OCI-LY7 (cell line): ENCODE measurements at regions not wholly inside any gene's neighbourhood (a gene's known extent, or its start where the extent isn't known, plus 50 kb on each side); places are given as distances from the start of the nearest gene placed in this dataset.

Experiments
- BruUV-seq: library from RNA; stranded (reverse); fragments of 400-500 nt; replicated peaks from 2 replicates; lab custom pipeline; 2021; lab: Mats Ljungman, UMichigan
- CTCF ChIA-PET: fragments of 300-600 bp; sonication (Branson Sonifier 250); formaldehyde crosslinking; loops from one replicate; lab custom pipeline; 2022; ENCODE audit warnings: antibody characterized with exemption; ENCODE audit not compliant: unreplicated experiment; lab: Charles Lee
- POLR2A ChIA-PET: fragments of 300-600 bp; sonication (Branson Sonifier 250); formaldehyde crosslinking; loops from one replicate; lab custom pipeline; 2022; ENCODE audit warnings: antibody characterized with exemption; lab: Charles Lee
- DNase-seq: peaks from one replicate; pipeline ENCODE4 v3.0.0-alpha.2; 2015; ENCODE audit warnings: low spot score
- H2AFZ ChIP-seq: fragments of 200-600 bp; sonication (generic), shearing (Covaris generic); 2 replicates; pipeline ENCODE4 v1.6.1; 2014; ENCODE audit warnings: mild to moderate bottlenecking, antibody characterized with exemption, low read length, moderate library complexity
- H3K27ac ChIP-seq: fragments of 200-600 bp; sonication (generic); 2 replicates; pipeline ENCODE4 v1.5.1; 2014; ENCODE audit warnings: mixed run types, low read depth, mild to moderate bottlenecking, moderate library complexity, low read length, inconsistent platforms; ENCODE audit not compliant: poor library complexity, severe bottlenecking
- H3K36me3 ChIP-seq: fragments of 200-600 bp; sonication (generic); 2 replicates; pipeline ENCODE4 v1.6.1; 2014; ENCODE audit warnings: mild to moderate bottlenecking, antibody characterized with exemption, low read length, moderate library complexity, mixed read lengths; ENCODE audit not compliant: insufficient read depth
- H3K4me1 ChIP-seq: fragments of 200-600 bp; sonication (generic); 2 replicates; pipeline ENCODE4 v1.5.1; 2014; ENCODE audit warnings: mild to moderate bottlenecking, low read length; ENCODE audit not compliant: insufficient read depth, poor library complexity, severe bottlenecking
- H3K4me2 ChIP-seq: fragments of 200-600 bp; sonication (generic); 2 replicates; pipeline ENCODE4 v1.6.1; 2014; ENCODE audit warnings: mild to moderate bottlenecking, low read length
- H3K4me3 ChIP-seq: fragments of 200-600 bp; sonication (generic); 2 replicates; pipeline ENCODE4 v1.5.1; 2014; ENCODE audit warnings: mild to moderate bottlenecking, low read depth, low read length; ENCODE audit not compliant: poor library complexity, severe bottlenecking
- H3K79me2 ChIP-seq: fragments of 200-600 bp; sonication (generic); 2 replicates; pipeline ENCODE4 v1.6.1; 2016; ENCODE audit warnings: low read depth, mild to moderate bottlenecking, low read length, moderate library complexity, mixed read lengths; ENCODE audit not compliant: insufficient read depth
- H3K9me2 ChIP-seq: fragments of 200-600 bp; sonication (generic); 2 replicates; pipeline ENCODE4 v1.6.1; 2016; ENCODE audit warnings: mild to moderate bottlenecking, low read length, mixed read lengths; ENCODE audit not compliant: insufficient read depth
- H3K9me3 ChIP-seq: fragments of 200-600 bp; sonication (generic); 2 replicates; pipeline ENCODE4 v1.6.1; 2014; ENCODE audit warnings: mild to moderate bottlenecking, mixed run types, low read length, mixed read lengths
- H4K20me1 ChIP-seq: fragments of 200-600 bp; sonication (generic); 2 replicates; pipeline ENCODE4 v1.6.1; 2014; ENCODE audit warnings: mild to moderate bottlenecking, antibody characterized with exemption, low read length, moderate library complexity, mixed read lengths; ENCODE audit not compliant: insufficient read depth
- CTCF ChIP-seq: fragments of 200-600 bp; sonication (generic); conservative IDR thresholded peaks from 2 replicates; pipeline ENCODE4 v1.5.1; 2014; ENCODE audit warnings: mild to moderate bottlenecking, antibody characterized with exemption, low read length, moderate library complexity, mixed read lengths
- EZH2phosphoT487 ChIP-seq: fragments of 200-600 bp; sonication (generic); IDR thresholded peaks from 2 replicates; pipeline ENCODE4 v1.6.1; 2018; ENCODE audit warnings: low read depth, borderline replicate concordance, mild to moderate bottlenecking, mixed run types, antibody characterized with exemption, low read length, moderate library complexity, mixed read lengths
- intact Hi-C: fragments of 100-400 bp; cut with micrococcal nuclease; formaldehyde crosslinking; loops from one replicate; pipeline ENCODE4 v1.10.0; 2022; ENCODE audit not compliant: unreplicated experiment

GRCh38 chr2:7765236-7765635 lies 848.0 kb downstream of the RNF144A start:
- CTCF ChIA-PET = no interaction called here
- POLR2A ChIA-PET = interaction anchor here (0.6 to 1.8 kb wide), 3 partner anchors 8 to 63 kb away, joined by 4 to 8 read pairs (median 4); no protein-coding TSS in a partner anchor

GRCh38 chr2:7766088-7766722 lies 849.0 kb downstream of the RNF144A start:
- Histone ChIP-seq H3K4me2 (no peak overlapping the region), H2AFZ (no peak overlapping the region), H3K4me3 (no peak overlapping the region), H4K20me1 (no peaks in the 10 kb centered on the region), H3K27ac (no peak overlapping the region), H3K9me3 (peaks cover 33% of the 10 kb centered on the region), H3K9me2 (no peaks in the 10 kb centered on the region; the same call in 1 of the 2 replicates), H3K4me1 (no peaks in the 10 kb centered on the region), H3K79me2 (no peaks in the 10 kb centered on the region), H3K36me3 (no peaks in the 10 kb centered on the region)
- DNase-seq = no peak
- BruUV-seq = no TSS peak
- CTCF ChIA-PET = no interaction called here
- TF ChIP-seq CTCF (no peak), EZH2phosphoT487 (no peak)
- POLR2A ChIA-PET = interaction anchor here (0.7 to 1.2 kb wide), 3 partner anchors 22 to 105 kb away, joined by 3 to 4 read pairs (median 3); no protein-coding TSS in a partner anchor
- intact Hi-C loops = no loop called here

More at GRCh38 chr2:7765236-7765635, 848.0 kb downstream of the RNF144A start:
- Histone ChIP-seq H3K9me3 (peaks cover 33% of the 10 kb centered on the region), H3K4me1 (no peaks in the 10 kb centered on the region), H3K9me2 (no peaks in the 10 kb centered on the region; the same call in 1 of the 2 replicates), H4K20me1 (no peaks in the 10 kb centered on the region), H2AFZ (no peak overlapping the region), H3K4me2 (no peak overlapping the region), H3K79me2 (no peaks in the 10 kb centered on the region), H3K4me3 (no peak overlapping the region), H3K36me3 (no peaks in the 10 kb centered on the region), H3K27ac (no peak overlapping the region)
- DNase-seq = no peak
- TF ChIP-seq EZH2phosphoT487 = no peak
- TF ChIP-seq CTCF = no peak
- BruUV-seq = no TSS peak
- intact Hi-C loops = no loop called here

GRCh38 chr2:7766978-7767565 lies 849.9 kb downstream of the RNF144A start:
- H2AFZ ChIP-seq = no peak overlapping the region
- H3K27ac ChIP-seq = no peak overlapping the region
- no peak overlapping the region for H3K4me3 ChIP-seq
- TF ChIP-seq EZH2phosphoT487 (no peak), CTCF (no peak)
- intact Hi-C loops = no loop called here
- no peaks in the 10 kb centered on the region for H3K79me2 ChIP-seq
- H3K9me2 ChIP-seq = no peaks in the 10 kb centered on the region
- no TSS peak for BruUV-seq
- H3K4me2 ChIP-seq = no peak overlapping the region
- ChIA-PET CTCF (no interaction called here), POLR2A (interaction anchor here (1.2 kb wide), 1 partner anchor 21 kb away, joined by 3 read pairs; no protein-coding TSS in a partner anchor)
- H3K9me3 ChIP-seq = peaks cover 29% of the 10 kb centered on the region
- H3K4me1 ChIP-seq = no peaks in the 10 kb centered on the region
- DNase-seq = no peak
- no peaks in the 10 kb centered on the region for H4K20me1 ChIP-seq
- no peaks in the 10 kb centered on the region for H3K36me3 ChIP-seq
